Kidney (tissue), 13 donors: ENCODE measurements at regions not wholly inside any gene's neighbourhood (a gene's known extent, or its start where the extent isn't known, plus 50 kb on each side); places are given as distances from the start of the nearest gene placed in this dataset.

Source experiments
- DNase-seq, 5 donors: peaks; one replicate each; pipeline ENCODE4 v3.0.0-alpha.2; 2013 to 2020
- FAIRE-seq: peaks from 2 replicates; lab custom pipeline; 2012; peaks lifted over from hg19 to GRCh38; lab: Jason Lieb, UNC
- H3K27ac ChIP-seq, 2 donors: one replicate each; pipeline ENCODE4 v1.7.0; 2013; ENCODE audit warnings: low read depth in 2 of 2, low read length in 2 of 2, inconsistent platforms in 1 of 2
- H3K27me3 ChIP-seq: one replicate; pipeline ENCODE4 v1.7.1; 2013; ENCODE audit warnings: low read length, inconsistent platforms; ENCODE audit not compliant: control insufficient read depth, insufficient read depth
- H3K36me3 ChIP-seq, 3 donors: one replicate each; pipeline versions ENCODE4 v1.7.0 to v1.7.1; 2013; ENCODE audit warnings: low read length in 3 of 3, control low read depth in 1 of 3, inconsistent platforms in 1 of 3; ENCODE audit not compliant: insufficient read depth in 3 of 3, control insufficient read depth in 2 of 3
- H3K4me1 ChIP-seq, 3 donors: one replicate each; pipeline versions ENCODE4 v1.7.0 to v1.7.1; 2013; ENCODE audit warnings: low read length in 3 of 3, inconsistent platforms in 1 of 3, low read depth in 1 of 3; ENCODE audit not compliant: control insufficient read depth in 2 of 3, insufficient read depth in 2 of 3
- H3K4me3 ChIP-seq, 3 donors: one replicate each; pipeline versions ENCODE4 v1.7.0 to v1.8.1; 2013; ENCODE audit warnings: low read length in 3 of 3, control low read depth in 1 of 3, inconsistent platforms in 1 of 3
- H3K9ac ChIP-seq, 3 donors: one replicate each; pipeline versions ENCODE4 v1.7.0 to v1.7.1; 2013; ENCODE audit warnings: low read length in 3 of 3, control low read depth in 1 of 3, inconsistent platforms in 1 of 3
- H3K9me3 ChIP-seq, 3 donors: one replicate each; pipeline versions ENCODE4 v1.7.0 to v1.7.1; 2013; ENCODE audit warnings: low read length in 3 of 3, control low read depth in 1 of 3, inconsistent platforms in 1 of 3; ENCODE audit not compliant: control insufficient read depth in 2 of 3, insufficient read depth in 1 of 3
- CTCF ChIP-seq: IDR thresholded peaks from 3 replicates; pipeline ENCODE4 v1.5.1; 2012; ENCODE audit warnings: mild to moderate bottlenecking, moderate library complexity, borderline replicate concordance; ENCODE audit not compliant: insufficient read depth; ENCODE audit errors: extremely low read depth
- intact Hi-C: fragments of 100-400 bp; cut with DNase I; formaldehyde crosslinking; loops from one replicate; pipeline ENCODE4 v1.11.1; 2022
- donor health status: control.
- donor health status: control.
- donor health status: control.
- donor health status: control.
- donor health status: control.
- donor health status: DM: yes; HTN: yes; CAD: no.
- donor health status: Normal renal cell carcinoma (clear cell type).

DNA sequence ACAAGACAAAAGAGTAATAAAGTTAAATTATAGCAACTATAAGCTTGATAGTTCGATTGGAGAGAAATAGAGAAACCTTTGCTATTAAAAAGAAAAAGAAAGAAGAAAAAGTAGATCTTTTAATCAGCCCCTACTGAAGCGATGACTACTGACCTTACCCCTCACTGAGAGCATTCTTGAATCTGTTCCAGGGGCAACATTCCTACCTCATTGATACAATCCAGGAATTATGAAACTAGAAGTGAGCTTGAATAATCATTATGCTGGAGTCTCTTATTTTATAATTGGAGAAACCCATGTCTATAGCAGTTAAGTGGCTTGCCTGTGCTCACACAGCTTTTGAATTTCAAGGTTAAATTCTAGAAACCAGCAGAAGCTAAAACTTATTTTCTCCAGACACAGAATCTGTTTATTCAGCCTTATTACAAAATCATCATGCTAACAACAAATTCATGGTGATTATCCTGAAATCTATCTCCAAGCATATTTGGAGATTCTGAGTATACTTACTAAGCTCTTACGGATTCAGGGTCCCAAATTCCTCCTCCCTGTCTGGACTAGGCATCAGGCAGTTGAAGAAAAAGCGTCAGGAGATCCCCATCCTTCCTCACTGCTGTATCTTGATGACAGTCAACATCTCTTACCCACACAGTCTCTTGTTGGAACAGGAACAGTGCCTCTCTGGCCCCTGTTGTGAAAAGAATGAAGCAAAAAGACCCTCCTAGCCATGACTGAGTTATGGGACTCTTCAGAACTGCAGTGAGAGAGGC is 547.6 kb upstream of the WWC1 start:
- no peak for FAIRE-seq
- TF ChIP-seq CTCF: no peak
- H3K27me3 ChIP-seq: no peaks in the 10 kb centered on the region
- no peak overlapping the region for H3K9ac ChIP-seq
- no peaks in the 10 kb centered on the region for H3K4me1 ChIP-seq
- intact Hi-C loops: no loop called here
- H3K4me3 ChIP-seq: no peak overlapping the region
- no peaks in the 10 kb centered on the region for H3K36me3 ChIP-seq
- no peak overlapping the region for H3K27ac ChIP-seq
- DNase-seq: no peak
- no peaks in the 10 kb centered on the region for H3K9me3 ChIP-seq

- Histone ChIP-seq H3K9ac (no peak overlapping the region), H3K27ac (no peak overlapping the region), H3K4me1 (no peaks in the 10 kb centered on the region), H3K36me3 (no peaks in the 10 kb centered on the region), H3K4me3 (no peak overlapping the region), H3K9me3 (no peaks in the 10 kb centered on the region), H3K27me3 (no peaks in the 10 kb centered on the region)
- FAIRE-seq (no peak), DNase-seq (no peak)
- TF ChIP-seq CTCF: no peak
- intact Hi-C loops: no loop called here
These were observed 545.6 kb upstream of the WWC1 start for GRCh38 chr5:167745868-167746267.

GRCh38 chr5:167750586-167750985 is 540.9 kb upstream of the WWC1 start:
- no peaks in the 10 kb centered on the region for H3K27me3 ChIP-seq
- no peak overlapping the region for H3K4me3 ChIP-seq
- FAIRE-seq (no peak), DNase-seq (no peak)
- H3K9me3 ChIP-seq: no peaks in the 10 kb centered on the region
- intact Hi-C loops: no loop called here
- H3K9ac ChIP-seq: no peak overlapping the region
- no peak overlapping the region for H3K27ac ChIP-seq
- no peaks in the 10 kb centered on the region for H3K4me1 ChIP-seq
- TF ChIP-seq CTCF: no peak
- no peaks in the 10 kb centered on the region for H3K36me3 ChIP-seq

DNA sequence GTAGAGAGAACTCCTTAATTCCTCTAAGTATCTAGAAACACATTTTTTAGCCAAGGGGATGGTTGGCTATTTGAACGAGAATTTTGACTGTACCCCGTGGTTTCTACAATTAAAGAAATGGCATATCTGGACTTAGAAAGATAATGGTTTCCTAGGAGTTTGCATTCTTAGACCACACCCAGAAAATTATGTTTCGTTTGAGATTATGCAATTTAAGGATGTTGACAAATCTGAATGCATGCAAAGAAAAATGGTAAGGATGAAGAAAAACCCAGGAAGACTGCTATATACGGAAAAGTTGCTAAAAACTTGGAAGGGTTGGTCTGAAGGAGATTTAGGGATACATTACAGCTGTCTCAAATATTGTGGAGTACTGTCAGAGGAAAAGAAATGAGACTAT is 538.5 kb upstream of the WWC1 start:
- H3K4me1 ChIP-seq: no peaks in the 10 kb centered on the region
- FAIRE-seq: no peak
- H3K9ac ChIP-seq: no peak overlapping the region
- no peak for TF ChIP-seq CTCF
- no peaks in the 10 kb centered on the region for H3K27me3 ChIP-seq
- no peak for DNase-seq
- no peak overlapping the region for H3K27ac ChIP-seq
- H3K4me3 ChIP-seq: no peak overlapping the region
- intact Hi-C loops: no loop called here
- H3K36me3 ChIP-seq: no peaks in the 10 kb centered on the region
- H3K9me3 ChIP-seq: no peaks in the 10 kb centered on the region
